Ovary (tissue), 7 donors: ENCODE measurements at regions not wholly inside any gene's neighbourhood (a gene's known extent, or its start where the extent isn't known, plus 50 kb on each side); places are given as distances from the start of the nearest gene placed in this dataset.

Experiments used
- DNase-seq, 5 donors: peaks; one replicate each; pipeline ENCODE4 v3.0.0-alpha.2; 2019 to 2020
- H3K27ac ChIP-seq, 2 donors: fragments of 200-600 bp; one replicate each; pipeline versions ENCODE4 v1.5.1 to v1.8.0; 2019 to 2022
- H3K27me3 ChIP-seq: fragments of 200-600 bp; one replicate; pipeline ENCODE4 v1.8.0; 2022
- H3K36me3 ChIP-seq: fragments of 200-600 bp; sonication (generic); one replicate; pipeline ENCODE4 v1.5.1; 2019
- H3K4me1 ChIP-seq: one replicate; pipeline ENCODE4 v1.8.1; 2013; ENCODE audit warnings: mild to moderate bottlenecking, moderate library complexity; ENCODE audit not compliant: insufficient read depth
- H3K4me3 ChIP-seq: fragments of 200-600 bp; sonication (generic); one replicate; pipeline ENCODE4 v1.5.1; 2017
- H3K9me3 ChIP-seq, 2 donors: fragments of 200-600 bp in 1 of 2; sonication (generic) in 1 of 2; one replicate each; pipeline versions ENCODE4 v1.5.1 to v1.8.1; 2013 to 2019; ENCODE audit warnings: mild to moderate bottlenecking in 1 of 2, moderate library complexity in 1 of 2
- EP300 ChIP-seq: sonication (generic); formaldehyde crosslinking; IDR thresholded peaks from one replicate; pipeline ENCODE4 v1.6.1; 2017; ENCODE audit warnings: antibody characterized with exemption
- POLR2A ChIP-seq: fragments of 450-650 bp; IDR thresholded peaks from one replicate; pipeline ENCODE4 v1.6.1; 2017; ENCODE audit warnings: antibody characterized with exemption, mild to moderate bottlenecking, moderate library complexity
- WGBS, 3 donors: extraction: QIAGEN DNeasy Blood & Tissue Kit in 1 of 3; methylation state at CpG; one replicate each; pipeline versions ENCODE4 v1.1.5 to v1.1.7; 2013 to 2017; 5-methylcytosine and 5-hydroxymethylcytosine counted together
- intact Hi-C, 4 donors: fragments of 100-400 bp; cut with DNase I; formaldehyde crosslinking; loops; one replicate each; pipeline versions ENCODE4 v1.11.0 to v1.15.1; 2022 to 2023
- TF ChIP-seq, protein P1 (sequence below), 3 donors: fragments of 450-650 bp in 2 of 3; fragments of 200-600 bp in 1 of 3; IDR thresholded peaks; one replicate each; pipeline versions ENCODE4 v1.5.1 to v1.8.0; 2016 to 2022; ENCODE audit warnings: antibody characterized with exemption in 3 of 3, mild to moderate bottlenecking in 1 of 3
- donor health status: DM: no; HTN: no; CAD: no; lungs with moderate emphysema.
- donor health status: DM: no; HTN: no; CAD: no.
- donor health status: Bipolar disorder and iron deficiency.
- donor health status: DM: no; HTN: no; CAD: no.
- donor health status: DM: yes; HTN: yes; CAD: no.

DNA sequence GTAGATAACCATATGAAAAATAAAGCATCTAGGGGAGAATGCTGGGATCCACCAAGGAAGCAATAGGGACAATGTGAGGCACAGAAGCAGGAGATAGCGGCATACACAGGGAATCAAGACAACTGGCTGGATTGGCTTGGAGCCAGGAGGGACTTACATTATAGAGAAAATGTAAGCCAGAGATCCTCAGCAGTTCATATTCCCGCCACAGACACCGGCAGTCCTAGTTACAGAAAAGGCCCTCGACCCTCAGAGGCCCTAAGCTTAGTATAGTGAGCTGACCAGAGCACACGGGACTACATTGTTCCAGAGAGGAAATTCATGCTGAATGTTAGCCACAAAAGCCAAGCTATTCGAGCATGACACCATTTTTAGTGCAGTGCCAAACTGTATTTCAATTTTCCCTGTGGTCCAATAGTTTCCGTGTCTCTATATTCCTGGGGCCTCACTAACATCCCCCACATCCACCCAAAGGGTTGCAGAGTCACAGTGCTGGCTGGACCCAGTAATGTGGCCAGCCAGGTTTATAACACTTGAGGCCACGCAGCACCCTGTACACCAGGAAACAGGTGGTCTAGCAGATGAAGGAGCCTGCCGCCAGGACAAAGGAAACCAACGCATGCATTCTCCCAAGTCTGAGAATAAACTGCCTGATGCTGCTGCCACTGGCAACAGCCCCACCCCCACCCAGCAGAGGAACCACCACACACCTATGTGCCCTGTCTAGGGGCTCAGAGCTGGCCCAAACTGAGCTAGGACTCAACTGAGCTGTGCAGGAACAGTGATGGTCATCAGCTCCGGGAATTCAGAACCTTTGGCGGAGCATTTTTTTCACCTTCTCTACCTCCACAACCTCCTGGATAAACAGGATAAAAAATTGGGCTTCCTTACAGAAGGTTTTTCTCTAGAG is 693.2 kb upstream of the CHD1 start:
- Histone ChIP-seq H3K4me1 (no peaks in the 10 kb centered on the region), H3K4me3 (no peak overlapping the region), H3K36me3 (no peaks in the 10 kb centered on the region), H3K27ac (no peak overlapping the region), H3K9me3 (no peaks in the 10 kb centered on the region), H3K27me3 (no peaks in the 10 kb centered on the region)
- intact Hi-C loops: no loop called here
- DNase-seq: no peak
- TF ChIP-seq, protein P1, sequence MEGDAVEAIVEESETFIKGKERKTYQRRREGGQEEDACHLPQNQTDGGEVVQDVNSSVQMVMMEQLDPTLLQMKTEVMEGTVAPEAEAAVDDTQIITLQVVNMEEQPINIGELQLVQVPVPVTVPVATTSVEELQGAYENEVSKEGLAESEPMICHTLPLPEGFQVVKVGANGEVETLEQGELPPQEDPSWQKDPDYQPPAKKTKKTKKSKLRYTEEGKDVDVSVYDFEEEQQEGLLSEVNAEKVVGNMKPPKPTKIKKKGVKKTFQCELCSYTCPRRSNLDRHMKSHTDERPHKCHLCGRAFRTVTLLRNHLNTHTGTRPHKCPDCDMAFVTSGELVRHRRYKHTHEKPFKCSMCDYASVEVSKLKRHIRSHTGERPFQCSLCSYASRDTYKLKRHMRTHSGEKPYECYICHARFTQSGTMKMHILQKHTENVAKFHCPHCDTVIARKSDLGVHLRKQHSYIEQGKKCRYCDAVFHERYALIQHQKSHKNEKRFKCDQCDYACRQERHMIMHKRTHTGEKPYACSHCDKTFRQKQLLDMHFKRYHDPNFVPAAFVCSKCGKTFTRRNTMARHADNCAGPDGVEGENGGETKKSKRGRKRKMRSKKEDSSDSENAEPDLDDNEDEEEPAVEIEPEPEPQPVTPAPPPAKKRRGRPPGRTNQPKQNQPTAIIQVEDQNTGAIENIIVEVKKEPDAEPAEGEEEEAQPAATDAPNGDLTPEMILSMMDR (IDR thresholded peaks at IDR 0.05): no peak
- no peak for TF ChIP-seq EP300
- TF ChIP-seq POLR2A: no peak
- 81 to 86% (median 83%) methylated on average over 12 of the region's 12 CpGs for WGBS, 3 donors

DNA sequence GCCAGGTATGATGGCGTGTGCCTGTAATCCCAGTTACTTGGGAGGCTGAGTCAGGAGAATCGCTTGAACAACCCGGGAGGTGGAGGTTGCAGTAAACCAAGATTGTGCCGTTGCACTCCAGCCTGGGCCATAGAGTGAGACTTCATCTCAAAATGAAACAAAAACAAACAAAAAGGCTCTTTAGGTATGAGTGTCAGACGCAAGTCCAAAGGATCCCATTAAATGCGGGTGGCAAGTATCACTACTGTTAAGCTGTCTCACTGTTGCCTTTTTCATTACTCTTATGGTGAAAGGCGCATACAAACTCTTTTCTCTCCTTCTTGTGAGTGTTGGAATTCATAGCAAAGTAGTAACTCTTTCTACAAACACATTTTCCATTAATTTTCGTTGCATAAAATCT is 688.5 kb upstream of the CHD1 start:
- no peak overlapping the region for H3K4me3 ChIP-seq
- intact Hi-C loops: no loop called here
- no peaks in the 10 kb centered on the region for H3K4me1 ChIP-seq
- no peak for DNase-seq
- H3K36me3 ChIP-seq: no peaks in the 10 kb centered on the region
- no peaks in the 10 kb centered on the region for H3K9me3 ChIP-seq
- H3K27me3 ChIP-seq: no peaks in the 10 kb centered on the region
- no peak overlapping the region for H3K27ac ChIP-seq
- 92 to 94% (median 92%) methylated on average over 8 of the region's 8 CpGs for WGBS, 3 donors
- TF ChIP-seq POLR2A (no peak), EP300 (no peak)
- TF ChIP-seq, protein P1 (IDR thresholded peaks at IDR 0.05): no peak

DNA sequence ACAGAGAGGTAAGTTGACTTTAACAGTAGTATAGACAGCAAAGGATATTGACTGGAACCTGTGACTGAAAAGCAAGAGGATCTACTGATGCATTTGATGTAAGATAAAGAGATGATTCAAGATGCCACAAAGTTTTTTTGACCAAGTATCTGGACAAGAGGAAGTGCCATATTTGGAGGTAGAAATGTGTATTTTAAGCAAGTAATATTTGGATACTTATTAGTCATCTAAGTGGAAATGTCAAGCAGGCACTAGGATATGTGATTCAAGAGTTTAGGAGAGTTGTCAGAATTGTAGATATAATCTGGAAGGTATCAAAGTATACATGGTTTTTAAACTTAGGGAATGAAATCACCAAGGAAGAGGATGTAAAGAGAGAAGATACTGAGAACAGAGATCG is 686.1 kb upstream of the CHD1 start:
- DNase-seq: no peak
- Histone ChIP-seq H3K27ac (no peak overlapping the region), H3K4me3 (no peak overlapping the region), H3K36me3 (no peaks in the 10 kb centered on the region), H3K9me3 (no peaks in the 10 kb centered on the region), H3K4me1 (no peaks in the 10 kb centered on the region), H3K27me3 (no peaks in the 10 kb centered on the region)
- TF ChIP-seq POLR2A (no peak), EP300 (no peak)
- TF ChIP-seq, protein P1 (IDR thresholded peaks at IDR 0.05): no peak
- 53 to 71% (median 62%) methylated on average over 1 of the region's 1 CpG for WGBS, 3 donors
- intact Hi-C loops: no loop called here

DNA sequence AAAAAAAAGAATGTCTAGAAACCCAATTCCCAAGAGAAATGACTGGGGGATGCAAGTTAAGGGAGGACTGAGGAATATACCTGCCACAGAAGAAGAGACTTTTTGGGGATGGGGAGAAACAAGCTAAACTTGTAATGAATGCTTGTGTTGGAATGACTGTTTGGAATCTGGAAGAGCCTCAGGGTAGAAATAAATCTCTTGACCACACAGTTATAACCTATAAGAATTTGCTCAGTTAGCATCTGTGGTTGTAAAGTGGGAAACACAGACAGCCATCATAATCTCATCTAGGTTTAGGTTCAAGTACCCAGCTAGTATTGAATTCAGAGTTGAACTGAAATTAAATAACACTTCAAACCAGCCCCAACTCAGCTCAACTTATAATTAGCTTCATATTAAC is 678.3 kb upstream of the CHD1 start:
- Histone ChIP-seq H3K27me3 (no peaks in the 10 kb centered on the region), H3K36me3 (no peaks in the 10 kb centered on the region), H3K4me3 (no peak overlapping the region), H3K4me1 (no peaks in the 10 kb centered on the region), H3K9me3 (no peaks in the 10 kb centered on the region), H3K27ac (no peak overlapping the region)
- no peak for DNase-seq
- intact Hi-C loops: no loop called here
- no peak for TF ChIP-seq POLR2A
- TF ChIP-seq, protein P1 (IDR thresholded peaks at IDR 0.05): no peak
- TF ChIP-seq EP300: no peak
